ENCODE measurements at regions not wholly inside any gene's neighbourhood (a gene's known extent, or its start where the extent isn't known, plus 50 kb on each side); places are given as distances from the start of the nearest gene placed in this dataset.

- ATAC-seq (replicated peaks in 1 of 2) = no peak
- Mint-ChIP-seq H3K27me3 (ENCODE audit: low read depth) (peaks cover 19% of the 10 kb centered on the region), H3K36me3 (ENCODE audit: insufficient read depth in 2 of 2) (no peaks in the 10 kb centered on the region), H3K9me3 (peaks cover 11 to 15% of the 10 kb centered on the region in 2 donors), H3K4me1 (ENCODE audit: low read depth) (no peaks in the 10 kb centered on the region), H3K27ac (no peak overlapping the region), H3K4me3 (no peak overlapping the region)
- no peak for DNase-seq
Measured at GRCh38 chr2:200209030-200209429, 97.5 kb upstream of the SPATS2L start.

GRCh38 chr2:200211643-200212042 is 94.8 kb upstream of the SPATS2L start:
- H3K4me3 Mint-ChIP-seq = no peak overlapping the region
- no peak for DNase-seq
- H3K27me3 Mint-ChIP-seq (ENCODE audit: low read depth) = peaks cover 29% of the 10 kb centered on the region
- H3K27ac Mint-ChIP-seq = no peak overlapping the region
- peaks cover 8% of the 10 kb centered on the region in 2 donors for H3K9me3 Mint-ChIP-seq
- H3K4me1 Mint-ChIP-seq (ENCODE audit: low read depth) = no peaks in the 10 kb centered on the region
- no peaks in the 10 kb centered on the region for H3K36me3 Mint-ChIP-seq (ENCODE audit: insufficient read depth in 2 of 2)
- no peak for ATAC-seq (replicated peaks in 1 of 2)

- Mint-ChIP-seq H3K27me3 (ENCODE audit: low read depth) (peaks cover 29% of the 10 kb centered on the region), H3K4me3 (no peak overlapping the region), H3K9me3 (peaks cover 8% of the 10 kb centered on the region in 2 donors), H3K36me3 (ENCODE audit: insufficient read depth in 2 of 2) (no peaks in the 10 kb centered on the region), H3K4me1 (ENCODE audit: low read depth) (no peaks in the 10 kb centered on the region), H3K27ac (no peak overlapping the region)
- DNase-seq = no peak
- no peak for ATAC-seq (replicated peaks in 1 of 2)
Measured at GRCh38 chr2:200212862-200213425, 93.5 kb upstream of the SPATS2L start.

DNA sequence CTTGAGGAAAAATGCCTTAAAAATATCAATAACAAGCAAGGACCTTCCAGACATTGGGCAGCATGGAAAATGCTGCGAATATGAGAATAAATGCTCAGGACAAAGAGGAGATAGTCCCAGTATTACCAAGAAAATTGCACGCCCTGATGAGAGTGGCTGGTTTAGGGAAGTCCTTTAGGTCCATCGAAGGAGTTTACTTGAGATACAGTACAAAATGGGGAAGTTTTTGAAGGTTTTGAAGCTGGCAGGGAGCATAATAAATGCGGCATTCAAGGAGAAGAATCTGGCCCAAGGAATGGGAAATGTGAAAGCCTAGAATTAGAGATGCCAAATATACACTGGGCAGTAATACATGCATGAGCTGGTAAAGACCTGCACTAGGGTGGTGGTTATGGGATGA is 90.2 kb upstream of the SPATS2L start:
- DNase-seq (no peak), ATAC-seq (replicated peaks in 1 of 2) (no peak)
- Mint-ChIP-seq H3K27ac (no peak overlapping the region), H3K4me1 (ENCODE audit: low read depth) (no peaks in the 10 kb centered on the region), H3K27me3 (ENCODE audit: low read depth) (peaks cover 29% of the 10 kb centered on the region), H3K4me3 (no peak overlapping the region), H3K9me3 (no peaks in the 10 kb centered on the region), H3K36me3 (ENCODE audit: insufficient read depth in 2 of 2) (no peaks in the 10 kb centered on the region)

DNA sequence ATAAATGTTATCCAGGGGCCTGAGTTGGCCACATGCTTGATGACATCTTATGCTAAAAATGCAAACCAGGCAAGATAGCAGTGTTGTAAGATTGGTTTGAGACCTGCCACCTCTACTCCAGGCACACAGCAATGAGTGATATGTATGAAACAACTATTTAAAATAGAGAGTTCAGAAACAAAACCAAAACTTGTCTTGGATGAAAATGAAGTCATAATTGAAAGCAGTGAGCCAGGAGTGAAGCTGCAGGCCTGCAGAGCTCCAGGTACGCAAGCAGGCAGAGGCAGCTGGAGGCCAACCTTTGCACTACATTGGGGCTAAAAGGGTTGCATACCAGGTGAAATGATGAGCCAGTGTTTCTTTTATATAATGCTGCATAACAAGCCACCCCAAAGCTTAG is 89.2 kb upstream of the SPATS2L start:
- ATAC-seq (replicated peaks in 1 of 2) = no peak
- DNase-seq = no peak
- peaks cover 31% of the 10 kb centered on the region for H3K27me3 Mint-ChIP-seq (ENCODE audit: low read depth)
- H3K4me3 Mint-ChIP-seq = no peak overlapping the region
- no peaks in the 10 kb centered on the region for H3K9me3 Mint-ChIP-seq
- H3K36me3 Mint-ChIP-seq (ENCODE audit: insufficient read depth in 2 of 2) = no peaks in the 10 kb centered on the region
- H3K4me1 Mint-ChIP-seq (ENCODE audit: low read depth) = no peaks in the 10 kb centered on the region
- no peak overlapping the region for H3K27ac Mint-ChIP-seq

GRCh38 chr2:200218645-200219044 is 87.8 kb upstream of the SPATS2L start:
- Mint-ChIP-seq H3K27me3 (ENCODE audit: low read depth) (peaks cover 31% of the 10 kb centered on the region), H3K4me1 (ENCODE audit: low read depth) (no peaks in the 10 kb centered on the region), H3K27ac (no peak overlapping the region), H3K36me3 (ENCODE audit: insufficient read depth in 2 of 2) (no peaks in the 10 kb centered on the region), H3K4me3 (no peak overlapping the region), H3K9me3 (no peaks in the 10 kb centered on the region)
- DNase-seq (no peak), ATAC-seq (replicated peaks in 1 of 2) (no peak)

DNA sequence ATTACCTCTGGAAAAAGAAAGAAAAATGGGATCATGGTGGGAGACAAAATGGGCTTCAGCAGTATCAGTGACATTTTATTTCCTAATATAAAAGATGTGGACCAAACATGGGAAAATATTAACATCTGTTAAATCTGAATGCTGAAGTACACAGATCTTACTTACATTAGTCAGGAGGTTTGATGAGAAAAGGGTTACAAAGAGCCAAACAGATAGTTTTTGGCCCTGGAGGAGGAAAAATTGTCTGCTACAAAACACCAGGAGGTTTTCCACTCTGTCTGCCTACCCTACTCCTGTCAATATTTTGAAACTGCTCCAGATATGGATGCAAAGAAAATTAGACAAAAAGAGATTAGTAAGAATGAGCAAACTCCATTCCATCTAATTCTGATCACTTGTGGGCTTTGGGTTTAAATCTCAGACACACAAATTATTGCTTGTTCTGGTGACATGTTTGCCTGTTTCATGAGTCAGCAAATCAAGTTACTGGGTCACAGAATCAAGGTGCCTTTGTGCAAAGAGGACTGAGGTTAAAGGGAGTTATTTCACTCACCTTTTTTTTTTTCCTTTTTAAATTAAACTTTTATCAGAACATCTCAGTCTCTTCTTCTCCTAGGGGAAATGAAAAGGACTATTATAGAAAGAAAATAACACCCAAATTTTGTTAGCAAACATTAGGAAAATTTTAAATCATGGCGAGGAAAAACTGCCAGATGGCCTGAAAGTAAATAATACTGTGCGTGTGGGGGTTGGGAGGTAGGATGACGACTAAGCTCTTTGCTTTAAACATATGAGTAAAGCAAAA is 87.0 kb upstream of the SPATS2L start:
- Mint-ChIP-seq H3K27me3 (ENCODE audit: low read depth) (peaks cover 34% of the 10 kb centered on the region), H3K4me1 (ENCODE audit: low read depth) (no peaks in the 10 kb centered on the region), H3K9me3 (peaks cover 0 to under 1% of the 10 kb centered on the region in 2 donors), H3K27ac (no peak overlapping the region), H3K4me3 (no peak overlapping the region), H3K36me3 (ENCODE audit: insufficient read depth in 2 of 2) (no peaks in the 10 kb centered on the region)
- DNase-seq (no peak), ATAC-seq (replicated peaks in 1 of 2) (no peak)

DNA sequence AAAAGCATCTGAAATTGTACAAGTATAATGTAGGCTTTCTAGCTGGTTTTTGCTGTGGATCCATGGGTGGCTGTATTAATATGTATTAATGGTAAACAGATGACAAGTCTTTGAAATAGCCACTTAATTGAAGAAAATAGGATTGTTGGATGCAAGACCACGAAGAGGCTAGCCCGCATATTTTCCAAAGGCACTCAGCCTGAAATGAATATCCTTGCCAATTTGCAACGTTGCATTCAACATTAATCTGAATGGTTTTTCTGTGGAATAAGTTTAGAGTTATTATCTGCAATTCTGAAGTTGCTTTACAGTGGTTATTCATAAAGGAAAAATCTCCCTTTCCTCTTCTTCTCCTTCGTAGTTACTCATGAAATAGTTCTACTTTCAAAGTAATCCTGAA is 86.2 kb upstream of the SPATS2L start:
- Mint-ChIP-seq H3K4me3 (no peak overlapping the region), H3K27ac (no peak overlapping the region), H3K27me3 (ENCODE audit: low read depth) (peaks cover 32% of the 10 kb centered on the region), H3K36me3 (ENCODE audit: insufficient read depth in 2 of 2) (no peaks in the 10 kb centered on the region), H3K9me3 (peaks cover 0 to 3% of the 10 kb centered on the region in 2 donors), H3K4me1 (ENCODE audit: low read depth) (no peaks in the 10 kb centered on the region)
- DNase-seq (no peak), ATAC-seq (replicated peaks in 1 of 2) (no peak)

GRCh38 chr2:200221055-200221955 is 85.2 kb upstream of the SPATS2L start:
- no peak overlapping the region for H3K27ac Mint-ChIP-seq
- no peak for DNase-seq
- H3K27me3 Mint-ChIP-seq (ENCODE audit: low read depth) = peaks cover 24% of the 10 kb centered on the region
- no peaks in the 10 kb centered on the region for H3K4me1 Mint-ChIP-seq (ENCODE audit: low read depth)
- no peaks in the 10 kb centered on the region for H3K36me3 Mint-ChIP-seq (ENCODE audit: insufficient read depth in 2 of 2)
- peaks cover 0 to 3% of the 10 kb centered on the region in 2 donors for H3K9me3 Mint-ChIP-seq
- ATAC-seq (replicated peaks in 1 of 2) = no peak
- no peak overlapping the region for H3K4me3 Mint-ChIP-seq

DNA sequence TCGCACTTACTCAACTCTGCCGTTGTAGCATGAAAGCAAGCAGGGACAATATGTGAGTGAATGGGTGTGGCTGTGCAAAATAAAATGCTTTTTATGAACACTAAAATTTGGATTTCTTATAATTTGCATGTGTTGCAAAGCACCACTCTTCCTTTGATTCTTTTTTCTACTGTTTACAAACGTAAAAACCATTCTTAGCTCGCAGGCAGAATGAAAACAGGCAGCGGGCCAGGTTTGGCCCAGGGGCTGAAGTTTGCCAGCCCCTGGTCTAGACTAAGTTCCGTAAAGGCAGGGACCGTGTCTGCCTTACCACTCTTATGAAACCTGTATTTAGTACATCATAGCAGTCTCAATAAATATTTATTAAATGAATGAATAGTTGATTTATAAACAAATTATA is 83.7 kb upstream of the SPATS2L start:
- Mint-ChIP-seq H3K4me1 (ENCODE audit: low read depth) (no peaks in the 10 kb centered on the region), H3K9me3 (peaks cover 0 to 3% of the 10 kb centered on the region in 2 donors)
- ATAC-seq (replicated peaks in 1 of 2) = no peak

GRCh38 chr2:200223205-200223784 is 83.2 kb upstream of the SPATS2L start:
- H3K27ac Mint-ChIP-seq = no peak overlapping the region

More for the DNA sequence above, 83.7 kb upstream of the SPATS2L start:
- Mint-ChIP-seq H3K4me3 (no peak overlapping the region), H3K27ac (no peak overlapping the region), H3K36me3 (ENCODE audit: insufficient read depth in 2 of 2) (no peaks in the 10 kb centered on the region), H3K27me3 (ENCODE audit: low read depth) (peaks cover 31% of the 10 kb centered on the region)
- no peak for DNase-seq

DNA sequence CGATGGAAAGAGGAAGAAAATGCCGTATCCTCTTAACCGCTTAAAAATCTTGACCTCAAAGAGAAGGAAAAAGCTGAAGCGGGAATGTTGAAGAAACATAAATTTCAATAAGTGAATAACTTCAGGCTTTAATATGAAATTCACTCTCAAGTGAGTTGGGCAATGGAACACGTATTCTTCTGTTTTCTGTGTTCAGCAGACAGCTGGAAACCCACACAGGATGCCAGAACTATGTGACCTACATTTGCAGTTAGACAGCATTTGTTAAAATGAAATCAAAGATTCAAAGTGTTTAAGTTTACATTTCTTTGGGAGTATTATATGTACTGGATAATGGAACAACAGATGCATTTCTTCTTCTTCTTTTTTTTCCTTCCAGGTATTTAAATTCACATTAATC is 80.5 kb upstream of the SPATS2L start:
- ATAC-seq (replicated peaks in 1 of 2) (no peak), DNase-seq (no peak)
- Mint-ChIP-seq H3K27ac (no peak overlapping the region), H3K4me3 (no peak overlapping the region), H3K4me1 (ENCODE audit: low read depth) (no peaks in the 10 kb centered on the region), H3K9me3 (peaks cover 0 to 3% of the 10 kb centered on the region in 2 donors), H3K36me3 (ENCODE audit: insufficient read depth in 2 of 2) (no peaks in the 10 kb centered on the region), H3K27me3 (ENCODE audit: low read depth) (peaks cover 32% of the 10 kb centered on the region)

More at GRCh38 chr2:200223205-200223784, 83.2 kb upstream of the SPATS2L start:
- ATAC-seq (replicated peaks in 1 of 2) (no peak), DNase-seq (no peak)
- no peak overlapping the region for H3K4me3 Mint-ChIP-seq
- no peaks in the 10 kb centered on the region for H3K36me3 Mint-ChIP-seq (ENCODE audit: insufficient read depth in 2 of 2)
- peaks cover 0 to 3% of the 10 kb centered on the region in 2 donors for H3K9me3 Mint-ChIP-seq
- H3K4me1 Mint-ChIP-seq (ENCODE audit: low read depth) = no peaks in the 10 kb centered on the region
- peaks cover 31% of the 10 kb centered on the region for H3K27me3 Mint-ChIP-seq (ENCODE audit: low read depth)

All from activated T-cell treated with anti-CD3 and anti-CD28 coated beads, Interleukin-2, amount 50 U/mL, for 72 hours (primary cell).